K562 (cell line): ENCODE measurements at regions not wholly inside any gene's neighbourhood (a gene's known extent, or its start where the extent isn't known, plus 50 kb on each side); places are given as distances from the start of the nearest gene placed in this dataset.

Experiments used
- ATAC-seq: fragments of 200-7000 bp; cut with Tn5 transposase; 3 replicates; pipeline ENCODE4 v1.9.1; 2020; ENCODE audit warnings: moderate library complexity
- BruUV-seq: library from RNA; stranded (reverse); fragments of 400-500 nt; replicated peaks from 2 replicates; lab custom pipeline; 2021; lab: Mats Ljungman, UMichigan
- CTCF ChIA-PET: fragments of 300-600 bp; formaldehyde crosslinking; extraction: SDS; loops from one replicate; lab custom pipeline; 2021; ENCODE audit warnings: low intra/inter-chr PET ratio; lab: Yijun Ruan, JAX
- POLR2A ChIA-PET: fragments of 300-600, 350-650 bp; sonication (Branson Sonifier 250); formaldehyde crosslinking; extraction: SDS; loops from one replicate; lab custom pipeline; 2021; ENCODE audit warnings: antibody characterized with exemption, inconsistent platforms; lab: Yijun Ruan, JAX
- DNase-seq, 4 experiments: peaks; one replicate each; pipeline versions ENCODE4 v3.0.0 to v3.0.0-alpha.2; 2011 to 2018; ENCODE audit warnings: low spot score in 3 of 4, mixed read lengths in 3 of 4; ENCODE audit errors: extremely low read depth in 1 of 4
- FAIRE-seq: peaks from 2 replicates; lab custom pipeline; 2011; peaks lifted over from hg19 to GRCh38; lab: Jason Lieb, UNC
- H2AFZ ChIP-seq: 2 replicates; pipeline ENCODE4 v1.6.0; 2011; ENCODE audit warnings: low read depth, low read length, control low read depth, inconsistent platforms
- H3K27ac ChIP-seq: fragments of 200-600 bp; 3 replicates; pipeline ENCODE4 v1.8.0; 2011; ENCODE audit warnings: low read depth, mild to moderate bottlenecking, control low read depth, inconsistent platforms, low read length, moderate library complexity, mixed read lengths; ENCODE audit errors: extremely low read depth
- H3K27me3 ChIP-seq, 2 experiments: fragments of 300-600 bp in 1 of 2; 2 replicates in 1 of 2; 3 replicates in 1 of 2; pipeline versions ENCODE4 v1.6.0 to v1.8.0; 2011; ENCODE audit warnings: inconsistent platforms in 2 of 2, low read length in 2 of 2, mild to moderate bottlenecking in 1 of 2, mixed read lengths in 1 of 2, moderate library complexity in 1 of 2; ENCODE audit not compliant: control insufficient read depth in 2 of 2, insufficient read depth in 2 of 2
- H3K36me3 ChIP-seq: fragments of 300-600 bp; 3 replicates; pipeline ENCODE4 v1.8.0; 2011; ENCODE audit warnings: mild to moderate bottlenecking, low read length, inconsistent platforms; ENCODE audit not compliant: control insufficient read depth, insufficient read depth
- H3K4me1 ChIP-seq, 2 experiments: fragments of 200-600 bp in 1 of 2; replicated peaks in 1 of 2; 2 replicates in 1 of 2; 3 replicates in 1 of 2; pipeline versions ENCODE4 v1.5.1 to v1.8.0; 2011; ENCODE audit warnings: inconsistent platforms in 2 of 2, low read length in 2 of 2, mild to moderate bottlenecking in 1 of 2, mixed read lengths in 1 of 2, moderate library complexity in 1 of 2; ENCODE audit not compliant: control insufficient read depth in 2 of 2, insufficient read depth in 2 of 2
- H3K4me2 ChIP-seq: 2 replicates; pipeline ENCODE4 v1.6.1; 2011; ENCODE audit warnings: low read length, control low read depth, inconsistent platforms, mixed read lengths; ENCODE audit not compliant: insufficient read depth
- H3K4me3 ChIP-seq: fragments of 200-600 bp; sonication (generic), shearing (Covaris generic); 2 replicates; pipeline ENCODE4 v1.5.1; 2016; ENCODE audit warnings: control low read depth, inconsistent platforms
- H3K79me2 ChIP-seq: fragments of 200-600 bp; 3 replicates; pipeline ENCODE4 v1.8.0; 2011; ENCODE audit warnings: low read length, inconsistent platforms; ENCODE audit not compliant: control insufficient read depth, insufficient read depth
- H3K9ac ChIP-seq, 2 experiments: 2 replicates each; pipeline versions ENCODE4 v1.6.0 to v1.6.1; 2011; ENCODE audit warnings: low read depth in 2 of 2, low read length in 2 of 2, control low read depth in 1 of 2, inconsistent platforms in 1 of 2, mild to moderate bottlenecking in 1 of 2, mixed read lengths in 1 of 2; ENCODE audit not compliant: insufficient read depth in 1 of 2
- H3K9me1 ChIP-seq: one replicate; pipeline ENCODE4 v1.6.0; 2011; ENCODE audit warnings: inconsistent platforms, mild to moderate bottlenecking, low read length, moderate library complexity; ENCODE audit not compliant: control insufficient read depth, insufficient read depth
- H3K9me3 ChIP-seq: replicated peaks from 2 replicates; pipeline ENCODE4 v1.5.1; 2011; ENCODE audit warnings: low read depth, low read length, inconsistent platforms; ENCODE audit not compliant: control insufficient read depth, insufficient read depth
- H4K20me1 ChIP-seq: replicated peaks from 2 replicates; pipeline ENCODE4 v1.6.1; 2011; ENCODE audit warnings: low read length, inconsistent platforms, mixed read lengths; ENCODE audit not compliant: control insufficient read depth, insufficient read depth
- CHD2 ChIP-seq: IDR thresholded peaks from 2 replicates; pipeline ENCODE4 v1.6.1; 2011; ENCODE audit warnings: low read depth, low read length
- DPF2 ChIP-seq: fragments of 450-650 bp; IDR thresholded peaks from 2 replicates; pipeline ENCODE4 v1.6.1; 2016
- E2F4 ChIP-seq: sonication (generic); formaldehyde crosslinking; IDR thresholded peaks from 2 replicates; pipeline ENCODE4 v1.8.0; 2022; ENCODE audit warnings: mild to moderate bottlenecking, low read depth, missing genetic modification reagents
- HCFC1 ChIP-seq: IDR thresholded peaks from 2 replicates; pipeline ENCODE4 v1.6.1; 2012; ENCODE audit warnings: low read depth, low read length, improper control_type of control experiment
- HSF4 ChIP-seq: fragments of 250-450 bp; sonication (Bioruptor Pico); IDR thresholded peaks from 2 replicates; pipeline ENCODE4 v2.1.2; 2022; ENCODE audit warnings: mild to moderate bottlenecking, moderate library complexity, borderline replicate concordance
- JUNB ChIP-seq: fragments of 450-650 bp; formaldehyde crosslinking; conservative IDR thresholded peaks from 2 replicates; pipeline ENCODE4 v1.4.0; 2020; ENCODE audit warnings: mild to moderate bottlenecking
- MTA1 ChIP-seq: fragments of 450-650 bp; IDR thresholded peaks from 2 replicates; pipeline ENCODE4 v1.6.1; 2017; ENCODE audit warnings: borderline replicate concordance
- OTX1 ChIP-seq: fragments of 450-650 bp; formaldehyde crosslinking; IDR thresholded peaks from 2 replicates; pipeline ENCODE4 v1.4.0; 2022; ENCODE audit warnings: mild to moderate bottlenecking
- PURB ChIP-seq: sonication (generic); formaldehyde crosslinking; IDR thresholded peaks from 2 replicates; pipeline ENCODE4 v1.9.0; 2021; ENCODE audit warnings: low read depth, mild to moderate bottlenecking, missing genetic modification reagents
- TEAD2 ChIP-seq: fragments of 450-650 bp; IDR thresholded peaks from 2 replicates; pipeline ENCODE4 v1.6.1; 2016; ENCODE audit warnings: missing genetic modification characterization, control low read depth, missing compliant biosample characterization
- ZNF23 ChIP-seq: fragments of 250-450 bp; sonication (Bioruptor Pico); IDR thresholded peaks from 2 replicates; pipeline ENCODE4 v1.4.0; 2020; ENCODE audit warnings: mild to moderate bottlenecking
- ZNF408 ChIP-seq: fragments of 250-450 bp; sonication (Bioruptor Pico); IDR thresholded peaks from 2 replicates; pipeline ENCODE4 v1.4.0; 2020; ENCODE audit warnings: low read depth, mild to moderate bottlenecking, moderate library complexity
- ZNF586 ChIP-seq: fragments of 450-650 bp; formaldehyde crosslinking; conservative IDR thresholded peaks from 2 replicates; pipeline ENCODE4 v1.4.0; 2020; ENCODE audit warnings: mild to moderate bottlenecking, moderate library complexity
- WGBS: fragments of 100-300 bp; shearing (Covaris generic); methylation state at CpG from one replicate; pipeline ENCODE4 v1.1.6; 2016; ENCODE audit warnings: low coverage, mixed read lengths; ENCODE audit not compliant: insufficient coverage; ENCODE audit errors: missing lambda C conversion rate; 5-methylcytosine and 5-hydroxymethylcytosine counted together
- in situ Hi-C: fragments of 300-500 bp; cut with MboI; formaldehyde crosslinking; loops from 4 replicates; pipeline ENCODE4 v1.15.0; 2018; ENCODE audit warnings: inconsistent platforms, mixed read lengths
- intact Hi-C: fragments of 100-400 bp; cut with micrococcal nuclease; formaldehyde crosslinking; loops from 2 replicates; pipeline ENCODE4 v1.14.2; 2022
- TF ChIP-seq, protein P1 (sequence below): fragments of 250-450 bp; sonication (Bioruptor Pico); IDR thresholded peaks from 2 replicates; pipeline ENCODE4 v1.5.0; 2021
- TF ChIP-seq, protein P2 (sequence below): sonication (generic); formaldehyde crosslinking; IDR thresholded peaks from 2 replicates; pipeline ENCODE4 v1.8.0; 2022; ENCODE audit warnings: missing genetic modification reagents, mild to moderate bottlenecking, moderate library complexity, borderline replicate concordance
- TF ChIP-seq, protein P3 (sequence below): fragments of 450-650 bp; IDR thresholded peaks from 2 replicates; pipeline ENCODE4 v1.6.1; 2016; ENCODE audit warnings: missing biosample characterization, missing genetic modification characterization
- TF ChIP-seq, protein P4 (sequence below): fragments of 450-650 bp; IDR thresholded peaks from 2 replicates; pipeline ENCODE4 v1.6.1; 2018; ENCODE audit not compliant: partially characterized antibody

DNA sequence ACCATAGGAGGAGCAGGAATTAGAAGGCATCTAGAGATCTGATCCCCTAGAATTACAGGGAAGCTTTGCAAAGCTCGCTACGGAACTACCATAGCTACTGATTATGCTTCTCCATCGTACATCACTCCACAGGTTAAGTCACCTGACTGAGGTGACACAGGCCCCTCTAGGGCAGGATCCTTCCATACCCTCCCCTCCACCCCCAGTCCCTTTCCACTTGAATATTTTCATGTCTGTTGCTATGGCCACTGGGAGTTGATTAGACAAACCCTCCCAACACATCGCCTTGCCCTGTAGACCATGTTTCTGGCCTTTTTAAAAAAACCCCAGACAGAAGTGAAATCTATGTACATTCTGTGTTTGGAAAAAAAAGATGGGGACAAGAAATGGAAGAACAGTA, 287.1 kb downstream of the SOX9 start:
- no peak for FAIRE-seq
- no peak overlapping the region for H3K27ac ChIP-seq
- H3K4me1 ChIP-seq, result no peaks in the 10 kb centered on the region
- H3K4me3 ChIP-seq, result no peak overlapping the region
- H2AFZ ChIP-seq, result no peak overlapping the region
- H3K36me3 ChIP-seq, result no peaks in the 10 kb centered on the region
- intact Hi-C loops (no loop called here), in situ Hi-C loops (no loop called here)
- no peaks in the 10 kb centered on the region for H3K9me1 ChIP-seq
- H3K4me2 ChIP-seq, result no peak overlapping the region
- no peak for DNase-seq
- H4K20me1 ChIP-seq, result no peaks in the 10 kb centered on the region
- H3K79me2 ChIP-seq, result no peaks in the 10 kb centered on the region
- H3K27me3 ChIP-seq, result no peaks in the 10 kb centered on the region; a peak in 1 of 5 replicates
- H3K9ac ChIP-seq, result no peak overlapping the region
- ChIA-PET POLR2A (interaction anchor here (1.4 kb wide), 1 partner anchor 12 kb away, joined by 4 read pairs; no protein-coding TSS in a partner anchor), CTCF (no interaction called here)
- BruUV-seq, result no TSS peak
- 2% methylated on average over 4 of the region's 4 CpGs for WGBS
- no peak for ATAC-seq
- no peaks in the 10 kb centered on the region for H3K9me3 ChIP-seq
- TF ChIP-seq, protein P1, sequence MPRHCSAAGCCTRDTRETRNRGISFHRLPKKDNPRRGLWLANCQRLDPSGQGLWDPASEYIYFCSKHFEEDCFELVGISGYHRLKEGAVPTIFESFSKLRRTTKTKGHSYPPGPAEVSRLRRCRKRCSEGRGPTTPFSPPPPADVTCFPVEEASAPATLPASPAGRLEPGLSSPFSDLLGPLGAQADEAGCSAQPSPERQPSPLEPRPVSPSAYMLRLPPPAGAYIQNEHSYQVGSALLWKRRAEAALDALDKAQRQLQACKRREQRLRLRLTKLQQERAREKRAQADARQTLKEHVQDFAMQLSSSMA (CRISPR knock-in tag), result no peak
- TF ChIP-seq CHD2 (no peak), MTA1 (no peak), ZNF408 (no peak), ZNF586 (CRISPR knock-in tag) (no peak), E2F4 (CRISPR knock-in tag) (no peak), HCFC1 (no peak), TEAD2 (no peak), PURB (no peak), HSF4 (CRISPR knock-in tag) (no peak), ZNF23 (CRISPR knock-in tag) (no peak), DPF2 (no peak), JUNB (CRISPR knock-in tag) (no peak), OTX1 (CRISPR knock-in tag) (no peak)
- TF ChIP-seq, protein P2, sequence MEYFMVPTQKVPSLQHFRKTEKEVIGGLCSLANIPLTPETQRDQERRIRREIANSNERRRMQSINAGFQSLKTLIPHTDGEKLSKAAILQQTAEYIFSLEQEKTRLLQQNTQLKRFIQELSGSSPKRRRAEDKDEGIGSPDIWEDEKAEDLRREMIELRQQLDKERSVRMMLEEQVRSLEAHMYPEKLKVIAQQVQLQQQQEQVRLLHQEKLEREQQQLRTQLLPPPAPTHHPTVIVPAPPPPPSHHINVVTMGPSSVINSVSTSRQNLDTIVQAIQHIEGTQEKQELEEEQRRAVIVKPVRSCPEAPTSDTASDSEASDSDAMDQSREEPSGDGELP, result no peak
- TF ChIP-seq, protein P3, sequence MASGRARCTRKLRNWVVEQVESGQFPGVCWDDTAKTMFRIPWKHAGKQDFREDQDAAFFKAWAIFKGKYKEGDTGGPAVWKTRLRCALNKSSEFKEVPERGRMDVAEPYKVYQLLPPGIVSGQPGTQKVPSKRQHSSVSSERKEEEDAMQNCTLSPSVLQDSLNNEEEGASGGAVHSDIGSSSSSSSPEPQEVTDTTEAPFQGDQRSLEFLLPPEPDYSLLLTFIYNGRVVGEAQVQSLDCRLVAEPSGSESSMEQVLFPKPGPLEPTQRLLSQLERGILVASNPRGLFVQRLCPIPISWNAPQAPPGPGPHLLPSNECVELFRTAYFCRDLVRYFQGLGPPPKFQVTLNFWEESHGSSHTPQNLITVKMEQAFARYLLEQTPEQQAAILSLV (tag), result no peak
- TF ChIP-seq, protein P4, sequence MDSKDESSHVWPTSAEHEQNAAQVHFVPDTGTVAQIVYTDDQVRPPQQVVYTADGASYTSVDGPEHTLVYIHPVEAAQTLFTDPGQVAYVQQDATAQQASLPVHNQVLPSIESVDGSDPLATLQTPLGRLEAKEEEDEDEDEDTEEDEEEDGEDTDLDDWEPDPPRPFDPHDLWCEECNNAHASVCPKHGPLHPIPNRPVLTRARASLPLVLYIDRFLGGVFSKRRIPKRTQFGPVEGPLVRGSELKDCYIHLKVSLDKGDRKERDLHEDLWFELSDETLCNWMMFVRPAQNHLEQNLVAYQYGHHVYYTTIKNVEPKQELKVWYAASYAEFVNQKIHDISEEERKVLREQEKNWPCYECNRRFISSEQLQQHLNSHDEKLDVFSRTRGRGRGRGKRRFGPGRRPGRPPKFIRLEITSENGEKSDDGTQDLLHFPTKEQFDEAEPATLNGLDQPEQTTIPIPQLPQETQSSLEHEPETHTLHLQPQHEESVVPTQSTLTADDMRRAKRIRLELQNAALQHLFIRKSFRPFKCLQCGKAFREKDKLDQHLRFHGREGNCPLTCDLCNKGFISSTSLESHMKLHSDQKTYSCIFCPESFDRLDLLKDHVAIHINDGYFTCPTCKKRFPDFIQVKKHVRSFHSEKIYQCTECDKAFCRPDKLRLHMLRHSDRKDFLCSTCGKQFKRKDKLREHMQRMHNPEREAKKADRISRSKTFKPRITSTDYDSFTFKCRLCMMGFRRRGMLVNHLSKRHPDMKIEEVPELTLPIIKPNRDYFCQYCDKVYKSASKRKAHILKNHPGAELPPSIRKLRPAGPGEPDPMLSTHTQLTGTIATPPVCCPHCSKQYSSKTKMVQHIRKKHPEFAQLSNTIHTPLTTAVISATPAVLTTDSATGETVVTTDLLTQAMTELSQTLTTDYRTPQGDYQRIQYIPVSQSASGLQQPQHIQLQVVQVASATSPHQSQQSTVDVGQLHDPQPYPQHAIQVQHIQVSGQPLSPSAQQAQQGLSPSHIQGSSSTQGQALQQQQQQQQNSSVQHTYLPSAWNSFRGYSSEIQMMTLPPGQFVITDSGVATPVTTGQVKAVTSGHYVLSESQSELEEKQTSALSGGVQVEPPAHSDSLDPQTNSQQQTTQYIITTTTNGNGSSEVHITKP, result no peak
